ENCODE measurements at regions not wholly inside any gene's neighbourhood (a gene's known extent, or its start where the extent isn't known, plus 50 kb on each side); places are given as distances from the start of the nearest gene placed in this dataset.

DNA sequence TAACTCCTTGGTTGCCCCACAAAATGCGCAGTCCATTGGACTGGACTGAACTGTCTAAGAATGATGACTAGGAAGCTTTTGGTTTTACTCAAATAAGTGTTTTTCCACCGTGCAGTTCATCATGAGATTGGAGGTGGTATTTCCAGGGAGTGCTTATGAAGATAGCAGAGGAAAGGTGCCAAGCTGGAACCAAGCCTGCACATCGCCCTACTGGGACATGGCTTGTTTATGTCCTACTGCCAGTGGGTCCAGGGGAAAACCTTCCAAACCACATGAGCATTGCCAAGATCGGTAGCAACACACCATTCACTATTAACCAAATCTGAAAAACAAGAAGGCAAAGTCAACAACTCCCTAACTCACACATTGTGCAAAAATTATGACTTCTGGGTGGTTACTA, 54.7 kb upstream of the DSCAM start:
- DNase-seq (ENCODE audit: low spot score in 2 of 2, unreplicated experiment in 2 of 2), result no peak
- Mint-ChIP-seq H3K27me3 (ENCODE audit: low read depth) (peaks cover 19% of the 10 kb centered on the region), H3K4me1 (no peaks in the 10 kb centered on the region), H3K4me3 (no peak overlapping the region), H3K27ac (no peak overlapping the region), H3K36me3 (no peaks in the 10 kb centered on the region), H3K9me3 (peaks cover 14% of the 10 kb centered on the region)
- TF ChIP-seq, protein P1, sequence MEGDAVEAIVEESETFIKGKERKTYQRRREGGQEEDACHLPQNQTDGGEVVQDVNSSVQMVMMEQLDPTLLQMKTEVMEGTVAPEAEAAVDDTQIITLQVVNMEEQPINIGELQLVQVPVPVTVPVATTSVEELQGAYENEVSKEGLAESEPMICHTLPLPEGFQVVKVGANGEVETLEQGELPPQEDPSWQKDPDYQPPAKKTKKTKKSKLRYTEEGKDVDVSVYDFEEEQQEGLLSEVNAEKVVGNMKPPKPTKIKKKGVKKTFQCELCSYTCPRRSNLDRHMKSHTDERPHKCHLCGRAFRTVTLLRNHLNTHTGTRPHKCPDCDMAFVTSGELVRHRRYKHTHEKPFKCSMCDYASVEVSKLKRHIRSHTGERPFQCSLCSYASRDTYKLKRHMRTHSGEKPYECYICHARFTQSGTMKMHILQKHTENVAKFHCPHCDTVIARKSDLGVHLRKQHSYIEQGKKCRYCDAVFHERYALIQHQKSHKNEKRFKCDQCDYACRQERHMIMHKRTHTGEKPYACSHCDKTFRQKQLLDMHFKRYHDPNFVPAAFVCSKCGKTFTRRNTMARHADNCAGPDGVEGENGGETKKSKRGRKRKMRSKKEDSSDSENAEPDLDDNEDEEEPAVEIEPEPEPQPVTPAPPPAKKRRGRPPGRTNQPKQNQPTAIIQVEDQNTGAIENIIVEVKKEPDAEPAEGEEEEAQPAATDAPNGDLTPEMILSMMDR (IDR thresholded peaks at IDR 0.05; ENCODE audit: unreplicated experiment), result no peak

DNA sequence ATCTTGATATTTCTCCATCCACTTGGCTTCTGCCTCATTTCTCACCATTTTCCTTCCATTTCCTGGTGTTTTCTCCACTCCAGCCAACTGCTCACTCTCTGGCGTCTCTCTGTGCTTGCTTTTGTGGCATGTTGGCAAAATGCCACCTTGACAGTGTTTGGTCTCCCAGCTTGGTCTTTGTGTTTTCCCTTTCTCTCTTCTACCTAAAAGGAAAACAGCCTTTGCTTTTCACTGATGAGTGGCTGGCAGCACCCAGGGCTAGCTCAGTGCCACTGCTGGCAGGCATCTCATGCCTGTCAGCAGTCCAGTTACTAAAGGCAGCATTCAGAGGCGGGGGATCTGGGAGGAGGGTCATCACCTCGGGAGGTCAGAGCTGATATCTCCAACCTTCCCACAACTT, 55.3 kb upstream of the DSCAM start:
- Mint-ChIP-seq H3K4me3 (no peak overlapping the region), H3K4me1 (no peaks in the 10 kb centered on the region), H3K27ac (no peak overlapping the region), H3K9me3 (peaks cover 9% of the 10 kb centered on the region), H3K36me3 (no peaks in the 10 kb centered on the region), H3K27me3 (ENCODE audit: low read depth) (peaks cover 22% of the 10 kb centered on the region)
- DNase-seq (ENCODE audit: low spot score in 2 of 2, unreplicated experiment in 2 of 2), result no peak
- TF ChIP-seq, protein P1 (IDR thresholded peaks at IDR 0.05; ENCODE audit: unreplicated experiment), result no peak

DNA sequence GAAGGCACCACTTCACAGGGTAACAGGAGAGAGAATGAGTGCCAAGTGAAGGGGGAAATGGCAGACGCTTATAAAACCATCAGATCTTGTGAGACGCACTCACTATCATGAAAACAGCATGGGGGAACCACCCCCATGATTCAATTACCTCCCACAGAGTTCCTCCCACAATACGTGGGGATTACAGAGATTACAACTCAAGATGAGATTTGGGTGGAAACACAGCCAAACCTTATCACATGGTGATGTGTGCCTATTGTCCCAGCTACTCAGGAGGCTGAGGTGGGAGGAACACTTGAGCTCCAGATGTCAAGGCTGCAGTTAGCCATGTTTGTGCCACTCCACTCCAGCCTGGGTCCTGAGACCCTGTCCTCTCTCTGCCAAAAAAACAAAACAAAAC, 56.0 kb upstream of the DSCAM start:
- Mint-ChIP-seq H3K4me1 (no peaks in the 10 kb centered on the region), H3K4me3 (no peak overlapping the region)

DNA sequence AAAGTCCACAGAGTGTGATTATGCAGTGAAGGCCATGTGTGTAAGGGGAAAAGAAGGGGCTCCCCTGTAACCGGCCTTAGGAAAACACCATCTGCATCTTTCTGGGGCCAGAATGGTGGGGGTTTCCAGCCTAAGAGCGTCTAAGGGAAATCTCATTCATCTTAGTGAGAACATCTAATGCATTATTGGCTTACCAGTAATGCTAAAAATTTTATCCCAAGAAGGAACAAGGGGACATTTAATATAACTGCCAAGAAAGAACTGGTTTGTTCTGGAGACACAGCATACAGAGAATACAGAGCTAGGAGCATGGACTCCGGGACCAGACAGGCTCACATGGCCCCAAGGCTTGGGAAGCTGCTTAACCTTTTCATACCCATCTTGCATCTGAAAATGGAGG, 58.3 kb upstream of the DSCAM start:
- TF ChIP-seq, protein P1 (IDR thresholded peaks at IDR 0.05; ENCODE audit: unreplicated experiment), result no peak
- H3K9me3 Mint-ChIP-seq, result no peaks in the 10 kb centered on the region
- H3K36me3 Mint-ChIP-seq, result no peaks in the 10 kb centered on the region
- H3K4me1 Mint-ChIP-seq, result no peaks in the 10 kb centered on the region
- no peak for DNase-seq (ENCODE audit: low spot score in 2 of 2, unreplicated experiment in 2 of 2)
- no peak overlapping the region for H3K27ac Mint-ChIP-seq
- no peak overlapping the region for H3K4me3 Mint-ChIP-seq
- peaks cover 25% of the 10 kb centered on the region for H3K27me3 Mint-ChIP-seq (ENCODE audit: low read depth)

More for the DNA sequence above, 56.0 kb upstream of the DSCAM start:
- Mint-ChIP-seq H3K27ac (no peak overlapping the region), H3K9me3 (peaks cover 7% of the 10 kb centered on the region), H3K27me3 (ENCODE audit: low read depth) (peaks cover 22% of the 10 kb centered on the region), H3K36me3 (no peaks in the 10 kb centered on the region)
- TF ChIP-seq, protein P1 (IDR thresholded peaks at IDR 0.05; ENCODE audit: unreplicated experiment), result no peak
- DNase-seq (ENCODE audit: low spot score in 2 of 2, unreplicated experiment in 2 of 2), result no peak

GRCh38 chr21:40912375-40912774, 65.4 kb upstream of the DSCAM start:
- Mint-ChIP-seq H3K27me3 (ENCODE audit: low read depth) (peaks cover 18% of the 10 kb centered on the region), H3K4me1 (no peaks in the 10 kb centered on the region), H3K36me3 (no peaks in the 10 kb centered on the region), H3K4me3 (no peak overlapping the region), H3K27ac (no peak overlapping the region), H3K9me3 (peaks cover 6% of the 10 kb centered on the region)
- no peak for DNase-seq (ENCODE audit: low spot score in 2 of 2, unreplicated experiment in 2 of 2)
- TF ChIP-seq, protein P1 (IDR thresholded peaks at IDR 0.05; ENCODE audit: unreplicated experiment), result no peak

DNA sequence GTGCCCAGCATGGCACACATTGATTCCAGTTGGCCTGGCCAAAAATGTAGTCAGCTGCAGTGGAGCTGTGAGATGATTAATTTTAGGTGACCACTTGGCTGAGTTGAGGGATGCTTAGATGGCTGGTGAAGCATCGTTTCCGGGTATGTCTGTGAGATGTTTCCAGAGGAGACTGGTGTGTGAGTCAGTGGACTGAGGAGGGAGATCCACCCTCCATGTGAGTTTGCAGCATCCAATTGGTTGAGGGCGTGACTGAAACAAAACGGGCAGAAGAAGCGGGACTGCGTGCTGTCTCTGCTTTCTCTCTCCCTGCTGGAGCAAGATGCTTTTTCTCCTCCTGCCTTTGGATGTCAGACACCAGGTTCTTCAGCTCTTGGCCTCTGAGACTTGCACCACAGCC, 68.2 kb upstream of the DSCAM start:
- Mint-ChIP-seq H3K4me3 (no peak overlapping the region), H3K9me3 (peaks cover 18% of the 10 kb centered on the region), H3K36me3 (no peaks in the 10 kb centered on the region), H3K27me3 (ENCODE audit: low read depth) (peaks cover 12% of the 10 kb centered on the region), H3K4me1 (no peaks in the 10 kb centered on the region), H3K27ac (no peak overlapping the region)
- no peak for DNase-seq (ENCODE audit: low spot score in 2 of 2, unreplicated experiment in 2 of 2)
- TF ChIP-seq, protein P1 (IDR thresholded peaks at IDR 0.05; ENCODE audit: unreplicated experiment), result no peak
